HCT116 (cell line): ENCODE measurements at regions not wholly inside any gene's neighbourhood (a gene's known extent, or its start where the extent isn't known, plus 50 kb on each side); places are given as distances from the start of the nearest gene placed in this dataset.

Experiments
- ATAC-seq: fragments of 200-7000 bp; cut with Tn5 transposase; 2 replicates; pipeline ENCODE4 v1.9.1; 2020; ENCODE audit warnings: mild to moderate bottlenecking, moderate library complexity
- BruUV-seq: library from RNA; stranded (reverse); fragments of 400-500 nt; replicated peaks from 2 replicates; lab custom pipeline; 2021; lab: Mats Ljungman, UMichigan
- CTCF ChIA-PET: fragments of 300-600 bp; sonication (Branson Sonifier 250); formaldehyde crosslinking; loops from one replicate; lab custom pipeline; 2021; ENCODE audit warnings: antibody characterized with exemption; lab: Charles Lee
- POLR2A ChIA-PET: fragments of 300-600, 350-600 bp; sonication (Branson Sonifier 250); formaldehyde crosslinking; loops from one replicate; lab custom pipeline; 2021; ENCODE audit warnings: antibody characterized with exemption; lab: Charles Lee
- RAD21 ChIA-PET, 2 experiments: fragments of 300-600 bp; sonication (Branson Sonifier 250); formaldehyde crosslinking; loops; one replicate each; lab custom pipeline; 2023; ENCODE audit warnings: low total read pairs in 2 of 2; ENCODE audit not compliant: uncharacterized antibody in 2 of 2, unreplicated experiment in 2 of 2, low non-redundant PET in 1 of 2; lab: Charles Lee
- DNase-seq: peaks from one replicate; pipeline ENCODE4 v3.0.0-alpha.2; 2010; ENCODE audit warnings: low read depth, low spot score
- H2AFZ ChIP-seq: fragments of 200-600 bp; shearing (Covaris generic), sonication (generic); 2 replicates; pipeline ENCODE4 v1.6.1; 2017; ENCODE audit warnings: low read depth, mixed run types, mixed read lengths, antibody characterized with exemption, low read length; ENCODE audit not compliant: poor library complexity, severe bottlenecking
- H3K27ac ChIP-seq: 2 replicates; pipeline ENCODE4 v1.5.1; 2012; ENCODE audit warnings: low read depth, low read length
- H3K27me3 ChIP-seq: fragments of 200-600 bp; sonication (generic); 2 replicates; pipeline ENCODE4 v1.6.1; 2016; ENCODE audit warnings: mixed run types, low read length, mixed read lengths; ENCODE audit not compliant: insufficient read depth
- H3K36me3 ChIP-seq, 2 experiments: fragments of 200-500 bp in 1 of 2; fragments of 200-600 bp in 1 of 2; sonication (Bioruptor generic) in 1 of 2; sonication (generic) in 1 of 2; 2 replicates each; pipeline versions ENCODE4 v1.5.1 to v1.6.1; 2014 to 2016; ENCODE audit warnings: low read length in 2 of 2, inconsistent platforms in 1 of 2, mixed read lengths in 1 of 2, mixed run types in 1 of 2; ENCODE audit not compliant: insufficient read depth in 2 of 2, control insufficient read depth in 1 of 2
- H3K4me1 ChIP-seq, 2 experiments: fragments of 200-600 bp in 1 of 2; sonication (generic) in 1 of 2; 2 replicates each; pipeline versions ENCODE4 v1.5.1 to v1.6.1; 2012 to 2017; ENCODE audit warnings: low read length in 2 of 2, inconsistent platforms in 1 of 2, mild to moderate bottlenecking in 1 of 2, mixed read lengths in 1 of 2, mixed run types in 1 of 2, moderate library complexity in 1 of 2; ENCODE audit not compliant: insufficient read depth in 2 of 2, control insufficient read depth in 1 of 2
- H3K4me2 ChIP-seq: fragments of 200-600 bp; sonication (generic); 2 replicates; pipeline ENCODE4 v1.6.1; 2017; ENCODE audit warnings: mixed run types, low read length, mixed read lengths
- H3K4me3 ChIP-seq, 2 experiments: fragments of 200-600 bp in 1 of 2; sonication (generic) in 1 of 2; replicated peaks in 1 of 2; 2 replicates each; pipeline ENCODE4 v1.5.1; 2011 to 2016; ENCODE audit warnings: low read length in 2 of 2, control low read depth in 1 of 2, low read depth in 1 of 2, mild to moderate bottlenecking in 1 of 2, mixed read lengths in 1 of 2, mixed run types in 1 of 2
- H3K79me2 ChIP-seq: fragments of 200-600 bp; sonication (generic); 2 replicates; pipeline ENCODE4 v1.6.1; 2017; ENCODE audit warnings: mild to moderate bottlenecking, mixed run types, low read length, moderate library complexity, mixed read lengths; ENCODE audit not compliant: insufficient read depth
- H3K9ac ChIP-seq: fragments of 200-600 bp; sonication (generic); 2 replicates; pipeline ENCODE4 v1.6.1; 2016; ENCODE audit warnings: low read length, mixed read lengths
- H3K9me2 ChIP-seq: fragments of 200-600 bp; sonication (generic), shearing (Covaris generic); 2 replicates; pipeline ENCODE4 v1.6.1; 2017; ENCODE audit warnings: mixed run types, mild to moderate bottlenecking, moderate library complexity; ENCODE audit not compliant: insufficient read depth
- H3K9me3 ChIP-seq, 2 experiments: fragments of 200-500 bp in 1 of 2; fragments of 200-600 bp in 1 of 2; sonication (Bioruptor generic) in 1 of 2; sonication (generic) in 1 of 2; 2 replicates each; pipeline ENCODE4 v1.6.1; 2014 to 2017; ENCODE audit warnings: low read length in 2 of 2, mixed read lengths in 2 of 2, inconsistent platforms in 1 of 2, low read depth in 1 of 2, mild to moderate bottlenecking in 1 of 2, mixed run types in 1 of 2, moderate library complexity in 1 of 2; ENCODE audit not compliant: control insufficient read depth in 1 of 2, insufficient read depth in 1 of 2
- H4K20me1 ChIP-seq: fragments of 200-600 bp; sonication (generic), shearing (Covaris generic); 2 replicates; pipeline ENCODE4 v1.6.1; 2017; ENCODE audit warnings: mixed run types, mild to moderate bottlenecking, moderate library complexity; ENCODE audit not compliant: insufficient read depth
- ATF3 ChIP-seq: IDR thresholded peaks from 2 replicates; pipeline ENCODE4 v1.6.1; 2012
- CEBPB ChIP-seq: IDR thresholded peaks from 2 replicates; pipeline ENCODE4 v1.6.1; 2012; ENCODE audit warnings: low read depth
- CTCF ChIP-seq, 3 experiments: fragments of 200-600 bp in 1 of 3; sonication (generic) in 1 of 3; IDR thresholded peaks in 2 of 3; conservative IDR thresholded peaks in 1 of 3; 2 replicates each; pipeline ENCODE4 v1.5.1; 2012 to 2017; ENCODE audit warnings: low read depth in 2 of 3, low read length in 2 of 3, antibody characterized with exemption in 1 of 3, borderline replicate concordance in 1 of 3, control low read depth in 1 of 3, mild to moderate bottlenecking in 1 of 3, mixed read lengths in 1 of 3, mixed run types in 1 of 3, moderate library complexity in 1 of 3; ENCODE audit not compliant: insufficient read depth in 1 of 3
- EGR1 ChIP-seq: IDR thresholded peaks from 2 replicates; pipeline ENCODE4 v1.6.1; 2012; ENCODE audit warnings: low read depth
- EZH2phosphoT487 ChIP-seq: fragments of 200-600 bp; IDR thresholded peaks from 2 replicates; pipeline ENCODE4 v1.6.1; 2018; ENCODE audit warnings: antibody characterized with exemption, borderline replicate concordance
- JUND ChIP-seq: IDR thresholded peaks from 2 replicates; pipeline ENCODE4 v1.6.1; 2012
- MAX ChIP-seq: IDR thresholded peaks from 2 replicates; pipeline ENCODE4 v1.6.1; 2012
- POLR2AphosphoS5 ChIP-seq: IDR thresholded peaks from 2 replicates; pipeline ENCODE4 v1.6.1; 2011; ENCODE audit warnings: mild to moderate bottlenecking, low read depth, low read length, moderate library complexity
- REST ChIP-seq: IDR thresholded peaks from 2 replicates; pipeline ENCODE4 v1.6.1; 2012; ENCODE audit warnings: low read depth
- SIN3A ChIP-seq: IDR thresholded peaks from 2 replicates; pipeline ENCODE4 v1.6.1; 2012; ENCODE audit warnings: low read depth
- SRF ChIP-seq: IDR thresholded peaks from 2 replicates; pipeline ENCODE4 v1.6.1; 2012; ENCODE audit warnings: low read depth
- ZBTB33 ChIP-seq: IDR thresholded peaks from 2 replicates; pipeline ENCODE4 v1.6.1; 2011; ENCODE audit warnings: mild to moderate bottlenecking, low read length, moderate library complexity; ENCODE audit not compliant: insufficient replicate concordance; ENCODE audit errors: extremely low read depth
- ZFX ChIP-seq: fragments of 450-650 bp; IDR thresholded peaks from 2 replicates; pipeline ENCODE4 v1.6.1; 2017
- ZNF274 ChIP-seq: fragments of 200-500 bp; sonication (Bioruptor generic); IDR thresholded peaks from 2 replicates; pipeline ENCODE4 v1.6.1; 2014; ENCODE audit warnings: mild to moderate bottlenecking, low read depth, low read length, inconsistent platforms
- intact Hi-C: fragments of 100-400 bp; cut with micrococcal nuclease; formaldehyde crosslinking; loops from 2 replicates; pipeline ENCODE4 v1.10.0; 2022

- ChIA-PET POLR2A (no interaction called here), RAD21 (no interaction called here), CTCF (no interaction called here)
- no peaks in the 10 kb centered on the region for H3K79me2 ChIP-seq
- no peak overlapping the region for H3K27ac ChIP-seq
- no peak for DNase-seq
- intact Hi-C loops, result no loop called here
- no peak for TF ChIP-seq SRF
- no peak for TF ChIP-seq EZH2phosphoT487
- TF ChIP-seq REST, result no peak
- TF ChIP-seq ATF3, result no peak
- no peak for TF ChIP-seq CTCF (IDR thresholded peaks at IDR 0.05 in 2 of 3, conservative IDR thresholded peaks at IDR 0.05 in 1 of 3; ENCODE audit: borderline replicate concordance in 1 of 3, insufficient read depth in 1 of 3, low read depth in 2 of 3, low read length in 2 of 3)
- no peak for TF ChIP-seq MAX
- TF ChIP-seq SIN3A, result no peak
- no peak for TF ChIP-seq EGR1
- TF ChIP-seq JUND, result no peak
- no peak for TF ChIP-seq ZFX
- TF ChIP-seq ZNF274, result no peak
- TF ChIP-seq ZBTB33, result no peak
- TF ChIP-seq CEBPB, result no peak
- TF ChIP-seq POLR2AphosphoS5, result no peak
- no TSS peak for BruUV-seq
- no peak overlapping the region for H3K4me3 ChIP-seq
- no peak overlapping the region for H3K9ac ChIP-seq
- ATAC-seq, result no peak
- no peak overlapping the region for H3K4me2 ChIP-seq
- H3K36me3 ChIP-seq, result no peaks in the 10 kb centered on the region
- no peaks in the 10 kb centered on the region for H3K4me1 ChIP-seq
- no peaks in the 10 kb centered on the region for H3K27me3 ChIP-seq
- H3K9me2 ChIP-seq, result no peaks in the 10 kb centered on the region
- peaks cover 0 to 20% of the 10 kb centered on the region in 2 experiments; a peak in 1 of 4 replicates for H3K9me3 ChIP-seq
- no peaks in the 10 kb centered on the region for H4K20me1 ChIP-seq
- H2AFZ ChIP-seq, result no peak overlapping the region
These were observed 310.3 kb downstream of the GABRG2 start for GRCh38 chr5:162377895-162378294.
